ENCODE measurements at regions not wholly inside any gene's neighbourhood (a gene's known extent, or its start where the extent isn't known, plus 50 kb on each side); places are given as distances from the start of the nearest gene placed in this dataset.
A peak's percentile ranks its signal among the peaks of the same experiment; 100 is the strongest.

DNA sequence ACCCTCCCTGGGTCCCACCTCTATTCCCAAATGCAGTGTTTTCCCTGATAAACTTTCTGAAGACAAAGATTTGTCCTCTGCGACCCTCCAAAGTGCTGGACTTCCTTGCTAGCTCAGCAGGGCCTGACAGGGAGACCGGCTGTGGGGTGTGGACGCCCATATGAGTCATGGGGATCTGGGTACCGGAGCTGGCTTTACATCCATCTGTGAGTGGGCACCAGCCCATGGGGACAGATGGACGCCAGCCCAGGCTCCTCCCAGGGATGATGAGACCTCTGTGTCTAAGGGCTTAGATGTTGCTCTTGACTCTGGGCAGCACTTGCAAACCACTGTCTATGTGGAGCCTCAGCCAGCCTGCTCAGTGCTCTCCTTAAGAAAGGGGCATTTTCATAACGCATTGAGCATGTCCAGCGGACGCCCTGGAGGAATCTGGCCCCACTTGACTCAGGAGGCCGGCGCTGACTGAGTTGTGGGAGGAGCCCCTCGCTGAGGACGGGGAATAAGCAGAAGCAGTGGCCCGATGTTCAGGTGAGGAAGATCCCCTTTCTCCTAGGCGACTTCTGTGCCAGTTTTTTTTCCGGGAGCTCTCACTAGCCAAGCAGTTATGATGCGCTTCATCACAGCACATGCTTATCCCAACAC lies 229.4 kb upstream of the MYT1L start:
- Histone ChIP-seq H3K4me1 (ENCODE audit: control insufficient read depth, insufficient read depth, low read length) (no peaks in the 10 kb centered on the region), H3K36me3 (ENCODE audit: control insufficient read depth, insufficient read depth, low read length) (no peaks in the 10 kb centered on the region), H3K9me3 (ENCODE audit: control insufficient read depth, low read length) (no peaks in the 10 kb centered on the region), H3K27me3 (ENCODE audit: control insufficient read depth, insufficient read depth, low read length, poor library complexity, severe bottlenecking) (no peaks in the 10 kb centered on the region), H3K27ac (ENCODE audit: low read depth, low read length) (no peak overlapping the region), H3K4me3 (ENCODE audit: low read length) (no peak overlapping the region), H3K9ac (ENCODE audit: extremely low read depth, low read length, poor library complexity, severe bottlenecking) (no peak overlapping the region)
- H3K36me3 Mint-ChIP-seq (ENCODE audit: low read depth) = no peaks in the 10 kb centered on the region
- no peak overlapping the region for H3K27ac Mint-ChIP-seq
- no peaks in the 10 kb centered on the region for H3K9me3 Mint-ChIP-seq
- peaks cover 16% of the 10 kb centered on the region for H3K4me1 Mint-ChIP-seq
- peaks cover 1% of the 10 kb centered on the region for H3K27me3 Mint-ChIP-seq (ENCODE audit: insufficient read depth)
- TF ChIP-seq, protein P1, sequence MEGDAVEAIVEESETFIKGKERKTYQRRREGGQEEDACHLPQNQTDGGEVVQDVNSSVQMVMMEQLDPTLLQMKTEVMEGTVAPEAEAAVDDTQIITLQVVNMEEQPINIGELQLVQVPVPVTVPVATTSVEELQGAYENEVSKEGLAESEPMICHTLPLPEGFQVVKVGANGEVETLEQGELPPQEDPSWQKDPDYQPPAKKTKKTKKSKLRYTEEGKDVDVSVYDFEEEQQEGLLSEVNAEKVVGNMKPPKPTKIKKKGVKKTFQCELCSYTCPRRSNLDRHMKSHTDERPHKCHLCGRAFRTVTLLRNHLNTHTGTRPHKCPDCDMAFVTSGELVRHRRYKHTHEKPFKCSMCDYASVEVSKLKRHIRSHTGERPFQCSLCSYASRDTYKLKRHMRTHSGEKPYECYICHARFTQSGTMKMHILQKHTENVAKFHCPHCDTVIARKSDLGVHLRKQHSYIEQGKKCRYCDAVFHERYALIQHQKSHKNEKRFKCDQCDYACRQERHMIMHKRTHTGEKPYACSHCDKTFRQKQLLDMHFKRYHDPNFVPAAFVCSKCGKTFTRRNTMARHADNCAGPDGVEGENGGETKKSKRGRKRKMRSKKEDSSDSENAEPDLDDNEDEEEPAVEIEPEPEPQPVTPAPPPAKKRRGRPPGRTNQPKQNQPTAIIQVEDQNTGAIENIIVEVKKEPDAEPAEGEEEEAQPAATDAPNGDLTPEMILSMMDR (conservative IDR thresholded peaks at IDR 0.05) = no peak
- DNase-seq = peak; percentile 18
- H3K4me3 Mint-ChIP-seq = no peak overlapping the region
- 89 to 93% methylated on average over 11 to 16 of the region's 16 CpGs for WGBS, 2 experiments (ENCODE audit: insufficient coverage in 1 of 2, insufficient read length in 1 of 2)

DNA sequence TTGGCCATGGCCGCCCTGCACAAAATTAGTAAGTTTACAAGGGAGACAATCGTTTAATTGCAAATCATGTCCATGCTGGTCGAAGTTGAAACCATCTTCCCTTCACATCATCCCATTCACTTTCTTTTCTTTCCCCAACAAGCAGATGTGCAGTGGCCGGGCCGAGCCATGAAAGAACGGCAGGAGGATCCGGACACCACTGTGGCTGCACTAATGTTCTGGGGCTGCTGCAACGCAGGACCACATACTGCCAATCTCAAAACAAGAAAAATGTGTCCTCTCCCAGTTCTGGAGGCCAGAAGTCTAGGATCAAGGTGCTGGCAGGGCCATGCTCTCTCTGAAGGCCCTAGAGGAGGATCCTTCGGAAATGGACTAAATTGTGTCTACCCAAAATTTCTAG lies 227.4 kb upstream of the MYT1L start:
- H3K9ac ChIP-seq (ENCODE audit: extremely low read depth, low read length, poor library complexity, severe bottlenecking) = no peak overlapping the region
- peaks cover 5% of the 10 kb centered on the region for H3K9me3 ChIP-seq (ENCODE audit: control insufficient read depth, low read length)
- no peak overlapping the region for H3K4me3 ChIP-seq (ENCODE audit: low read length)
- no peaks in the 10 kb centered on the region for H3K4me1 ChIP-seq (ENCODE audit: control insufficient read depth, insufficient read depth, low read length)
- peaks cover 2% of the 10 kb centered on the region for H3K9me3 Mint-ChIP-seq
- TF ChIP-seq, protein P1 (conservative IDR thresholded peaks at IDR 0.05) = no peak
- 88 to 89% methylated on average over 6 to 9 of the region's 9 CpGs for whole genome bisulfite sequencing, 2 experiments (ENCODE audit: insufficient coverage in 1 of 2, insufficient read length in 1 of 2)
- DNase-seq = no peak
- no peaks in the 10 kb centered on the region for H3K36me3 ChIP-seq (ENCODE audit: control insufficient read depth, insufficient read depth, low read length)
- H3K4me1 Mint-ChIP-seq = no peaks in the 10 kb centered on the region
- H3K27ac ChIP-seq (ENCODE audit: low read depth, low read length) = no peak overlapping the region
- H3K36me3 Mint-ChIP-seq (ENCODE audit: low read depth) = no peaks in the 10 kb centered on the region
- H3K27ac Mint-ChIP-seq = no peak overlapping the region
- no peak overlapping the region for H3K4me3 Mint-ChIP-seq
- H3K27me3 ChIP-seq (ENCODE audit: control insufficient read depth, insufficient read depth, low read length, poor library complexity, severe bottlenecking) = no peaks in the 10 kb centered on the region
- no peaks in the 10 kb centered on the region for H3K27me3 Mint-ChIP-seq (ENCODE audit: insufficient read depth)

DNA sequence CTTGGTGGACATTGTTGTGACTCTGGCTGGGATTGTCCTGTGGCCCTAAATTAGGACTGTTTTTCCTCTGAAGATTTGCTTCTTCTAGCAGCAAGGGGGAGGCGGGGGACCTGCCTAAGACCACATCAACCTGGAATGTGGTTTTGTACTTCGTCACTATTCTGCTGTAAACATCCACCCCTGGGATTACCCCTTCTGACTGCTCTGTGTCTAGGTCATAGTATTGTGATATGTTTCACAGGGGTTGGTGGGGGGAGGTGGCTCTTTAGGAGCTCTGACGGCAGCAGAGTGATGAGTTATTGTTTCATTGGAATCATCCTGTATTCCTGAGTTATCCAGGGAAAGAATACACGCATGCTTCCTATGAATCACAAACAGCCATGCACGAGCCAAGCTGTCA lies 226.4 kb upstream of the MYT1L start:
- no peak overlapping the region for H3K27ac Mint-ChIP-seq
- Histone ChIP-seq H3K36me3 (ENCODE audit: control insufficient read depth, insufficient read depth, low read length) (no peaks in the 10 kb centered on the region), H3K9ac (ENCODE audit: extremely low read depth, low read length, poor library complexity, severe bottlenecking) (no peak overlapping the region), H3K4me1 (ENCODE audit: control insufficient read depth, insufficient read depth, low read length) (no peaks in the 10 kb centered on the region), H3K27me3 (ENCODE audit: control insufficient read depth, insufficient read depth, low read length, poor library complexity, severe bottlenecking) (no peaks in the 10 kb centered on the region), H3K4me3 (ENCODE audit: low read length) (no peak overlapping the region), H3K9me3 (ENCODE audit: control insufficient read depth, low read length) (peaks cover 5% of the 10 kb centered on the region), H3K27ac (ENCODE audit: low read depth, low read length) (no peak overlapping the region)
- DNase-seq = no peak
- H3K36me3 Mint-ChIP-seq (ENCODE audit: low read depth) = no peaks in the 10 kb centered on the region
- WGBS, 2 experiments (ENCODE audit: insufficient coverage in 1 of 2, insufficient read length in 1 of 2) = 93 to 94% methylated on average over 3 to 5 of the region's 5 CpGs
- no peaks in the 10 kb centered on the region for H3K27me3 Mint-ChIP-seq (ENCODE audit: insufficient read depth)
- no peaks in the 10 kb centered on the region for H3K4me1 Mint-ChIP-seq
- TF ChIP-seq, protein P1 (conservative IDR thresholded peaks at IDR 0.05) = no peak
- no peak overlapping the region for H3K4me3 Mint-ChIP-seq
- peaks cover 10% of the 10 kb centered on the region for H3K9me3 Mint-ChIP-seq
